Liver (tissue), 3 donors: ENCODE measurements at regions not wholly inside any gene's neighbourhood (a gene's known extent, or its start where the extent isn't known, plus 50 kb on each side); places are given as distances from the start of the nearest gene placed in this dataset.

Experiments
- CTCF ChIP-seq: fragments of 150-350 bp; IDR thresholded peaks from 2 replicates; pipeline ENCODE4 v1.5.1; 2017; ENCODE audit warnings: improper control_type of control experiment, low read depth, low read length; ENCODE audit not compliant: missing input control
- EGR1 ChIP-seq, 2 donors: IDR thresholded peaks; 2 replicates each; pipeline ENCODE4 v1.6.1; 2016 to 2018; ENCODE audit warnings: antibody characterized with exemption in 2 of 2, low read depth in 2 of 2
- GABPA ChIP-seq, 2 donors: IDR thresholded peaks in 1 of 2; conservative IDR thresholded peaks in 1 of 2; 2 replicates each; pipeline ENCODE4 v1.6.1; 2016; ENCODE audit warnings: antibody characterized with exemption in 2 of 2, mild to moderate bottlenecking in 1 of 2, moderate library complexity in 1 of 2
- HNF4G ChIP-seq: IDR thresholded peaks from 2 replicates; pipeline ENCODE4 v1.6.1; 2016; ENCODE audit warnings: antibody characterized with exemption
- JUND ChIP-seq, 2 donors: IDR thresholded peaks; 2 replicates each; pipeline ENCODE4 v1.6.1; 2016; ENCODE audit warnings: antibody characterized with exemption in 2 of 2
- MAX ChIP-seq: IDR thresholded peaks from 2 replicates; pipeline ENCODE4 v1.6.1; 2016; ENCODE audit warnings: antibody characterized with exemption
- RAD21 ChIP-seq, 2 donors: IDR thresholded peaks; 2 replicates each; pipeline ENCODE4 v1.6.1; 2016; ENCODE audit warnings: antibody characterized with exemption in 2 of 2, mild to moderate bottlenecking in 2 of 2
- REST ChIP-seq: IDR thresholded peaks from 2 replicates; pipeline ENCODE4 v1.6.1; 2016; ENCODE audit warnings: antibody characterized with exemption, mild to moderate bottlenecking
- RXRA ChIP-seq, 2 donors: IDR thresholded peaks; 2 replicates each; pipeline ENCODE4 v1.6.1; 2017 to 2018; ENCODE audit warnings: antibody characterized with exemption in 2 of 2, mild to moderate bottlenecking in 1 of 2
- SP1 ChIP-seq: IDR thresholded peaks from 2 replicates; pipeline ENCODE4 v1.6.1; 2018; ENCODE audit warnings: antibody characterized with exemption, mild to moderate bottlenecking
- TAF1 ChIP-seq: conservative IDR thresholded peaks from 2 replicates; pipeline ENCODE4 v1.6.1; 2016; ENCODE audit warnings: antibody characterized with exemption, mild to moderate bottlenecking
- donor health status: healthy.
- donor health status: healthy.

- TF ChIP-seq JUND (IDR thresholded peaks at IDR 0.05) (no peak), CTCF (no peak), SP1 (no peak), RXRA (IDR thresholded peaks at IDR 0.05) (no peak), RAD21 (IDR thresholded peaks at IDR 0.05) (no peak), EGR1 (IDR thresholded peaks at IDR 0.05; ENCODE audit: low read depth in 2 of 2) (no peak), REST (no peak), HNF4G (no peak), TAF1 (no peak), MAX (no peak), GABPA (IDR thresholded peaks at IDR 0.05 in 1 of 2, conservative IDR thresholded peaks at IDR 0.05 in 1 of 2) (no peak)
Measured at GRCh38 chr7:88669913-88670312, 89.6 kb upstream of the ZNF804B start.
